Nephron (organoid): ENCODE measurements at regions not wholly inside any gene's neighbourhood (a gene's known extent, or its start where the extent isn't known, plus 50 kb on each side); places are given as distances from the start of the nearest gene placed in this dataset.
"Not testable (repeated sequence)": the region's sequence is repeated elsewhere in the genome, so short reads cannot be mapped to it uniquely, and the experiment has no call there.

ENCODE experiments used
- H3K27ac Mint-ChIP-seq, 3 experiments: 2 replicates each; pipeline ENCODE4 v1.8.0; 2020; ENCODE audit warnings: mixed read lengths in 3 of 3, mild to moderate bottlenecking in 2 of 3, moderate library complexity in 1 of 3
- H3K27me3 Mint-ChIP-seq: 2 replicates; pipeline ENCODE4 v1.8.0; 2021; ENCODE audit warnings: low read depth, mild to moderate bottlenecking, moderate library complexity, mixed read lengths
- H3K36me3 Mint-ChIP-seq: 2 replicates; pipeline ENCODE4 v1.8.0; 2020; ENCODE audit warnings: low read depth, mixed read lengths
- H3K4me1 Mint-ChIP-seq: 2 replicates; pipeline ENCODE4 v1.8.0; 2020; ENCODE audit warnings: mixed read lengths
- H3K4me3 Mint-ChIP-seq, 3 experiments: 2 replicates each; pipeline ENCODE4 v1.8.0; 2020; ENCODE audit warnings: mild to moderate bottlenecking in 3 of 3, mixed read lengths in 3 of 3, moderate library complexity in 2 of 3
- H3K9me3 Mint-ChIP-seq: 2 replicates; pipeline ENCODE4 v1.8.0; 2020; ENCODE audit warnings: mixed read lengths
- CTCF ChIP-seq, 3 experiments: fragments of 200-600 bp; sonication (generic); IDR thresholded peaks; one replicate each; pipeline ENCODE4 v1.5.0; 2021; ENCODE audit warnings: antibody characterized with exemption in 3 of 3; ENCODE audit not compliant: unreplicated experiment in 3 of 3

GRCh38 chr12:59374783-59375182, 221.0 kb upstream of the SLC16A7 start:
- Mint-ChIP-seq H3K36me3 (no peaks in the 10 kb centered on the region), H3K9me3 (no peaks in the 10 kb centered on the region), H3K27ac (no peak overlapping the region), H3K4me1 (no peaks in the 10 kb centered on the region), H3K27me3 (no peaks in the 10 kb centered on the region), H3K4me3 (no peak overlapping the region)
- no peak for TF ChIP-seq CTCF (IDR thresholded peaks at IDR 0.05; ENCODE audit: unreplicated experiment in 3 of 3)

- Mint-ChIP-seq H3K9me3 (no peaks in the 10 kb centered on the region), H3K4me1 (no peaks in the 10 kb centered on the region), H3K4me3 (no peak overlapping the region), H3K27ac (no peak overlapping the region), H3K27me3 (no peaks in the 10 kb centered on the region), H3K36me3 (no peaks in the 10 kb centered on the region)
- TF ChIP-seq CTCF (IDR thresholded peaks at IDR 0.05; ENCODE audit: unreplicated experiment in 3 of 3), result peak in 2 of 3 experiments; percentile 23 to 29
Measured at GRCh38 chr12:59372956-59373355, 222.9 kb upstream of the SLC16A7 start.

GRCh38 chr12:59370933-59371332, 224.9 kb upstream of the SLC16A7 start:
- H3K27ac Mint-ChIP-seq, result no peak overlapping the region
- H3K36me3 Mint-ChIP-seq, result no peaks in the 10 kb centered on the region
- no peak for TF ChIP-seq CTCF (IDR thresholded peaks at IDR 0.05; ENCODE audit: unreplicated experiment in 3 of 3)
- H3K4me1 Mint-ChIP-seq, result no peaks in the 10 kb centered on the region
- H3K4me3 Mint-ChIP-seq, result no peak overlapping the region
- no peaks in the 10 kb centered on the region for H3K27me3 Mint-ChIP-seq
- no peaks in the 10 kb centered on the region for H3K9me3 Mint-ChIP-seq

- no peak overlapping the region for H3K4me3 Mint-ChIP-seq
- no peaks in the 10 kb centered on the region for H3K4me1 Mint-ChIP-seq
- no peak overlapping the region for H3K27ac Mint-ChIP-seq
- no peak for TF ChIP-seq CTCF (IDR thresholded peaks at IDR 0.05; ENCODE audit: unreplicated experiment in 3 of 3)
- no peaks in the 10 kb centered on the region for H3K36me3 Mint-ChIP-seq
- no peaks in the 10 kb centered on the region for H3K9me3 Mint-ChIP-seq
- no peaks in the 10 kb centered on the region for H3K27me3 Mint-ChIP-seq
Measured at GRCh38 chr12:59365133-59365532, 230.7 kb upstream of the SLC16A7 start.

- no peaks in the 10 kb centered on the region for H3K9me3 Mint-ChIP-seq
Measured at GRCh38 chr12:59357811-59358210, 238.0 kb upstream of the SLC16A7 start.

GRCh38 chr12:59346248-59346647, 249.6 kb upstream of the SLC16A7 start:
- H3K9me3 Mint-ChIP-seq, H3K4me3 Mint-ChIP-seq, H3K27ac Mint-ChIP-seq, H3K4me1 Mint-ChIP-seq, H3K36me3 Mint-ChIP-seq, H3K27me3 Mint-ChIP-seq: not testable (repeated sequence)

More at GRCh38 chr12:59357811-59358210, 238.0 kb upstream of the SLC16A7 start:
- no peaks in the 10 kb centered on the region for H3K4me1 Mint-ChIP-seq
- H3K36me3 Mint-ChIP-seq, result no peaks in the 10 kb centered on the region
- no peaks in the 10 kb centered on the region for H3K27me3 Mint-ChIP-seq
- H3K27ac Mint-ChIP-seq, result no peak overlapping the region
- no peak for TF ChIP-seq CTCF (IDR thresholded peaks at IDR 0.05; ENCODE audit: unreplicated experiment in 3 of 3)
- H3K4me3 Mint-ChIP-seq, result no peak overlapping the region
